GM21576 (cell line): ENCODE measurements at regions not wholly inside any gene's neighbourhood (a gene's known extent, or its start where the extent isn't known, plus 50 kb on each side); places are given as distances from the start of the nearest gene placed in this dataset.

Source experiments
- ATAC-seq: cut with Tn5 transposase; IDR thresholded peaks from one replicate; pipeline ENCODE4 v1.9.1; 2021; ENCODE audit warnings: mild to moderate bottlenecking, moderate library complexity; ENCODE audit not compliant: unreplicated experiment

DNA sequence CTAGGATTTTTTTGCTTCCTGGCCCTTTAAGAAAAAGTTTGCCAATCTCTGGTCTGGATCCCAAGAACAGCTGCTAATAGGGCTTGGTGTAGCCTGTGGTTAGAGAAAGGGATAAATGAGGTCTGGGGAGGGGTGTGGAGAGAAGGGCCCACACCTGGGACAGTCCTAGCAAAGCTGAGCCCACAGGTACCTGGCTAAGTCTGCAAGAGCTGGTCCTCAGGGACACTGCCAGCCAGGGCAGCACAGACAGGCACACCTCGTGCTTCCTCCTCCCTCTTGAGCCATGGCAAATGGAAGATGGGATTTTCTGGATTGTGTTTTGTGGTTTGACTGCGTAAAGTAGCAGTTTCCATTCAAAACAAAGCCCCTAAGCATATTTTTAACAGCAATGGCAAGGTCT, 217.5 kb downstream of the SOX9 start:
- ATAC-seq, result no peak

DNA sequence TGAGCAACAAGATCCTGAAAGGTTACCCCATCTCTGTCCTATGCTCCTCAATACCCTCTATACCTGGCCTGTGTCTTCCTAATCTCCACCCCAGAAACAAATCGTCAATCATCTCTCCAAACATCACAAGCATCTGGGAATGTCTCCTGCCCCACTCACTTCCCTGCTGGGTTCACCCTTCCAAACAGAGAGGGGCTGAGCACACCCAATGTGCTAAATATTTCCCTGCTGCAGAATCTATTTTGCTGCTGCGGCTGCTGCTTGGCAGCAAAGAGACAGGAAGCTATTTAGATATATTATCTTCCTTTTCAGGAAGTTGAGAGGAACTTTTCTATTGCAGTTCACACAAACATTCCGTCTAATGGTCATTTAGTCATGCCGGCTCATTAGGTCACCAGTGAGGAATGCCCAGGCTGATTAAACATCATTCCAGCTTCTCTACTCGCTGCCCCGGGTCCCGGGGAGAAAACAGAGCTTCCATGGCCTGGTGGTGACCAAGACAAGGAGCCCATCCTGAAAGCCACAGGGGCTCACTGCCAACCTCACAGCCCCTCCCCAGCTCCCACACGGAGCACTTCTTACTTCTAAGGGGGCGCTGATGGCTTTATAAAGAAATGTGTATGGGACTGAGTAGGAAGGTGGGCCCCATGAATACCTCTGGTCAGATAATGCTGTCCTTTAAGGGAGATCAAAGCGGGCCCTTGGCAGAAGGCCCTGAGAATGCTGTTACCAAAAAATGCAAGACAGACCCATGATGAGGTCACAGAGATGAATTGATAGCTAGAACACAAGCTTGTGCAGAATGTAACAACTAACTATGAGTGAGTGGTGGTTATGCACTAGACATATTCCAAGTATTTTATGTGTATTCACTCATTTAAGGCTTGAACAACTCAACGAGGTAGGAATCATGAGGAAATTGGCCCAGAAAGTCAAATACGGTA, 218.3 kb downstream of the SOX9 start:
- ATAC-seq, result no peak

DNA sequence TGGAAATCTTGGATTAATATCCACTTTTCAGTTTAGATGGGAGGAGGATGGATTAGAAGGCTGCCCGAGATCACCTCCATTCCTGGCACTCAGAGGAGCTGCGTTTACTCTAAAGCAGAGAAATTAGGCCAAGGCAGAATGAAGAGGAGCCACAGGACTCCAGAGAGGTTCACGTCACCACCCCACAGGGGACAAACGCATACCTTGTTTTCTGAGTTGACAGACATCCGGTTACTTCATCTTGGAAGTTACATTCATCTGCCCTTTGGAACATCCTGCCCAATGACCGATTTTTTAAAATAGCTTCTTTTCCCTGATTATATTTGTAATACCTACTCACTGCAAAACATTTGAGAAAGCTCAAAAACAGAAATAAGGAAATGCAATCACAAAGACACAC, 220.0 kb downstream of the SOX9 start:
- ATAC-seq, result no peak

DNA sequence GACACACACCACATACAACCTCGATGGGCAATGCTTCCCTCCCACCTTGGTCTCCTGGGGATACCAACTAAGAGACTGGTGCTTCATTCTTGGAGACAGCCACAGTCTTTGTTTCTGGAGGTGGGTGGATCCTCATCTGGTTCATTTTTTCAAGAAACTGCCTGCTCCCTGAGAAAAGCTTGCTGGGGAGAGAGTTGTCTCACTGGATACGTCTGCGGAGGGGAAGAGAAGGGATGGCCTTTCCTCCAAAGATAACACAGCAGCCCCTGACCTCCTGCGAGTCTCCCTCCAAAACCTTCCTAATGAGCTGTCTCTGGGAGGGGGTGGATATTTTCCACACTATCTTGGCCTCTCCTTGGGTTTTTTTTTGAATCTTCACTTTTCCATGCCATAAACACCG, 221.2 kb downstream of the SOX9 start:
- no peak for ATAC-seq

DNA sequence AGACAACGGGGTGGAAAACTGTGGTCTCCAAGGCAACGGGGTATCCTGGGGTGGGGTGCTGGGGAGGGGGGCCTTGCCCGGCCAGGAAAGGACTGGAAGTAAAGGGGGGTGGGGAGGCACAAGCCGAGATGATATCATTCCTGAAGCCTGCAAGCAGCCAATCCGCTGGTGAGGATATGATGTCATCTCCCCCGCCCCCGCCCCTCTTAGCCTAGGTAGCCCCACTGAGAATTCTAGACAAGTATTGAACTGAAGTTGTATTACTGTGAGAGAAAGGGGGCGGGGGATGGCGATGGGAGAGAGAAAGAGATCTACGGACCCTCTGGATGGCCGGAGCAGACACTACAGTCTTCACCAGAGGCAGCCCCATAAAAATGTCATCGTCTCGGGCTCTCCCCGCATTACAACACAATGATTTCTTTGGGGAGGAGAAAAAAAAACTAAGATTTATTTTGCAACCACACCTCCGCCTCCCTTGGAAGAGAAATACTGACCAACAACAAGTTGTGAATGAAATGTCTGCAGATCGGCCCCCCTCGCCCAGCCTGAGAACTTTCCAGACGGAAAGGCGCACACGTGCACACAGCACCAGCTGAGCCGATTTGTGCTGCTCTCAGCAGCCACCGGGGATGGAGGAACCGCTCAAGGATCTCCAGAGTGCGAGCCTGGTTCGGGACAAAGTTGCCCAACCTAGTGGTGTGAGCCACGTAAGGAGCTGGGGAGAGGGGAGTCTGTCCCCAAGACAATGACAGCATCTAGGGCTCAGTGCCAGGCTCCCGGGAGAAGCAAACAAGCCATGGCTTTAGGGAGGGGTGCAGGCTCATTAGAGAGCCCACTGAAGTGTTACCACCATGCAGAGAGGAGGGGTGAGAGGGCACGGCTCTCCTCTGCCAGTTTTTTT, 222.1 kb downstream of the SOX9 start:
- ATAC-seq, result no peak

DNA sequence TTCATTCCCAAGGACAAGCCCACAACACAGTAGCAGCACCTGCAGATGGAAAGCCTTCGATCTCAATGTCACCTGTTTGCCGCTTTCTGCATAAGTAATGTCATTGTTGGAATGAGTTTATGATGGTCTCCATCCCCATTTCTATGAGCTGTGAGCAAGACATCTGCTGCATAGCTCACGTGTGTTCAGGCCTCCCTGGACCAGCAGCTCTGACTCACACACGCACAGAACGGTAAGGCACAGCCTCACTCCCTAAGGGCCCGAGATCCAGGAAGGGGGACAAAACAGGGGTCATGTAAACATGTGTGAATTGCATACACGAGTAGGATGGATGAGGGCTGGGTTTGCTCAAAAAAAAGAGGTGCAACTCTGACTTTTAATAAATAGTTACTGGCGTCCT, 223.1 kb downstream of the SOX9 start:
- no peak for ATAC-seq

DNA sequence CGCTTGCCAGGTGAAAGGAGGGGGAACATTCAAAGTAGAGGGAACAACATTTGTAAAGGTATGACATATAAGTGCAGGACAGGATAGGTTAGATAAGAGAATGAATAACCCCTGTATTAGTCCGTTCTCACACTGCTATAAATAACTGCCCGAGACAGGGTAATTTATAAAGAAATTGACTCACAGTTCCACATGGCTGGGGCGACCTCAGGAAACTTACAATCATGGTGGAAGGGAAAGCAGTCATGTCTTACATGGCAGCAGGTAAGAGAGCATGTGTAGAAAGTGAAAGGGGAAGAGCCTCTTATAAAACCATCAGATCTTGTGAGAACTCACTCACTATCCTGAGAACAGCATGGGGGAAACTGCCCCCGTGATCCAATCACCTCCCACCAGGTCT, 223.8 kb downstream of the SOX9 start:
- no peak for ATAC-seq

DNA sequence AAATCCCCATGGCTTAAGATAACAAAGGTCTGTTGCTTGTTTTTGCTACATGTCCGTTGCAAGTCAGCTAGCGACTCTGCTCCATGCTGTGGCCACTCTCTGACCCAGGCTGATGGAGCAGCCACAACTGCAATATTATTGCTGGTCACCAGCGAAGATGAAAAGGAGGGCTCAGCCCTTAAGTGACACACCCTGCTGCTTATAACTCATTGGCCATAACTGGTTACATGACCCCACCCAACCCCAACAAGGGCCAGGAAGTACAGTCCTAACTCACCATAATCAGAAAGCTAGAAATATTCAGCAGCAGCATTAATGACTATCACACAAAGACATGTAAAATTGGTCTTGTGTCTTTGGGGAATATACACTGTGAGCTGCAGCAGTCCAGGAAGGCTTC, 224.3 kb downstream of the SOX9 start:
- no peak for ATAC-seq

DNA sequence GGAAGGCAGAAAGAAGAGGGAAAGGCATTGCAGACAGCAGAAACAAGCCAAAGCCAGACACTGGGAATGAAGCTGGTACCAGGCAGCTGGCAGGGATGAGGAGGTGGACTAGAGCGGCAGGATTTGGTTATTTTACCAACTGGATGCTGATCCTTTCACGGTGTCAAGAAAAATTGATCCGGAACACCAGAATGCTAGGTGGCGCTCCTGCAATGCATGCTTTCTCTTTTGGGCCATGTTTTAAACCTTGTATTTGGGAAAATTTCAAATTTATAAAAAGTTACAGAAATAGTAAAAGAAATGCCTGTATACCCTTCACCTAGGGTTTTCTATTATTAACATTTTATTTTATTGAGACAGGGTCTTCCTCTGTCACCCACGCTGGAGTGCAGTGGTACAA, 224.7 kb downstream of the SOX9 start:
- no peak for ATAC-seq

DNA sequence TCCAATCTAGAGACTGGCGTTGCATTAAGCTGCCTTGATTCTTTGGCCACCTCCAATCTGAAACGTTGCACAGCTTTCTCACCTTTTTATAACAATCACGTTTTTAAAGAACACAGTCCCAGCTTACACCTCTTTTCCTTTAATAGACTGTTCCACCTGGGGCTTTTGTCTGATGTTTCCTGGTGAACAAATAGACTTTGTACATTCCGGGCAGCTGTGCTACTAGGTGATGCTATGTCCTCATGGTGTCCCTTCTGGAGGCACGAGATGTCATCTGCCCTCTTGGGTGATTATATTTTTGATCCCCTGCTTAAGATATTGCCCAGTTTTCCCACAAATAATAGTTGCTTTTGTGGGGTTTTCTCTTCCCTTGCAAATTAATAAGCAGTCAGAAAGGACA, 225.5 kb downstream of the SOX9 start:
- ATAC-seq, result no peak

DNA sequence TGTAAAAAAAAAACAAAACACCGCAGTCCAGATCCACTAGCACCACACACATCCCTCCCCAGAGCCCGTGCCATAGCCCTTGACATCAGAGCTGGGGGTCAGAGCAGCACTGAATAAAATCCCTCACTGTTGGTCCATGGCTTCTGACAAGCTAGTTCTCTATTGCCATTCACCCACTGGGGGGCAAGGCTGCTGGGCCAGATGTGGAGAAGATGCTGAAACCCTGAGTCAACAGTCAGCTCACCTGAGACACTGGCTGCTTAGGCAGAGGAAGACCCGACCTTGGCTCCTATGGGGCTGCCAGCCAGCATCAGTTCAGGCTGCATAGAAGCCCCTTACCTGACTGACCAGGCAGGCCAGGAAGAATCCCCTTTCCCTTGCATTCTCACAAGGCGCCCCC, 228.2 kb downstream of the SOX9 start:
- ATAC-seq, result no peak

DNA sequence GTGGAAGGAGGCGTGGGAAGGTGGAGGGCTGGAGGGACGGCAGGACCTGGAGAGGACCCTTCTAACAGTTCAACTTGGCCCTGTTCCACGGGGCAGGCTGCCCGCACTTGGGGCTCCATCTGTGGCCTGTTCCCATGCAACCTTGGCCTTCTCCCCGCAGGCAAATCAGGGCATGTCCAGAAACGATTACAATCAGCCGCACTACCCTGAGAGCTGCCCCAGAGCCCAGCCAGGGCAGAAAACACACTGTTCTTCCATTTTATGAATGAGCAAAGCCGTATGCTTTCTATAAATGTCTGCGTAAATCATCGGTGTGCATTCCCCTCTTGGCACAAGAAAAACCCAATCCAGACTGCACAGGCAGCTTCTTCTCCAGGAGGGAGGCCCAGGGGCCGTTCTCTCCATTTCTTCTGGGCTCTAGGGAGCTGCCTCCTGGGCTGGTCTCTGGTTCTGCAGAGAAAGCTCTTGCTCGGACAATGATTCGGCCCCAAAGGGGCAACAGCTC, 228.7 kb downstream of the SOX9 start:
- no peak for ATAC-seq

DNA sequence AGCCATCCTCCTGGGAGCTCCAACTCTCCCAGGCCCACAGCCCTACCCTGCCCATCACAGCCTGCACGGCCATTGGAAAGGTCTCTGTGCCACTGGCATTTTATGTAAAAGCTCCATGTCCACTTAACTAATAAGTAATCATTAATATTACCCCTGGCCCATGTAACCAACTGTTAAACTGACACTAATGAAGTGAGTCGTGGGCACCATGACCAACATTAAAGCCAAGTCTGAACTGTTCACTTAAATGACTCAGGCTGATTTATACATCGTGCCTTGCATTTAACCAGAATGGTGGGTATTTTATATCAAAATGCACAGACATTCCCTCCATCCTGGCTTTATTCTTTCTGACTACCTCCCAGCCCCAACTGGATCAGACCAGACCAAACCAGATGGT, 229.3 kb downstream of the SOX9 start:
- ATAC-seq, result no peak

DNA sequence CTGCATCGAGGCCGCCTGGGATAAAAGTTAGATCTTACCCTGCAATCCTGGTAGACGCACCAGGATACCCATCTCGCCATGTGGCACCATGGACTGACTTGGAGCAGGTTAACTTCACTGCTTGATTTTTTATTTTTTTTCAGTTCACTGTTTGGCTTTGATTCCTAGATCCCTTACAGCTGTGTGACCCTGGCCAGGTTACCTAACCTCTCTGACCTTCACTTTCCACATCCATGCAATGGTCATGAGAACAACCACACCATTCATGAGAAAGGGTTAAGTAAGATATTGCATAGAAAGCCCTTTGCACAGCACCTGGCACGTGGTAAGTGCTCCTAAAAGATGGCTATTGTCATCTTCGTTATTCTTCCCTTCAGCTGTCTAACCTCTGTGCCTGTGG, 230.5 kb downstream of the SOX9 start:
- no peak for ATAC-seq

DNA sequence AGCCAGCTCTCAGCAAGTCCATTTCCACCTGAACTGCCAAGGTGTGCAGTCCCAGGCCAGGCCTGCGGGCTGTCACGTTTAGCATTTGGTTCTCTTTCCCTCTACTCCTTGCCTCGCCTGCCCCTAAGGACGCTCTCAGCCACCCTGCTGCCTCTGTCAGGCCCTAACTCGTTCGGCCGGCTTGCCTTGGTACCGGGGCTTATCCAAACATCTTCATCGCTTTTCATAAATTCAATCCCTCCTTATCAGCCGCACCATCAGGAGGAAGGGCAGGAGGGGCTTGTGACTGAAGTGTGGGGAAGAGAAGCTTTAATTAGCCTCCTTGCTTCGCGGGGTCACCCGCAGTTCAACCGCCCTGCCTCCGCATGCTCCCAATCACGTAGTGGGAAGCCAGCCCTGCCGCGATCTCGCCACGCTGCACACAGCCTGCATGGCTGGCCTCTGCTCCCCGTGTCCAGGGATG, 231.1 kb downstream of the SOX9 start:
- ATAC-seq, result no peak

DNA sequence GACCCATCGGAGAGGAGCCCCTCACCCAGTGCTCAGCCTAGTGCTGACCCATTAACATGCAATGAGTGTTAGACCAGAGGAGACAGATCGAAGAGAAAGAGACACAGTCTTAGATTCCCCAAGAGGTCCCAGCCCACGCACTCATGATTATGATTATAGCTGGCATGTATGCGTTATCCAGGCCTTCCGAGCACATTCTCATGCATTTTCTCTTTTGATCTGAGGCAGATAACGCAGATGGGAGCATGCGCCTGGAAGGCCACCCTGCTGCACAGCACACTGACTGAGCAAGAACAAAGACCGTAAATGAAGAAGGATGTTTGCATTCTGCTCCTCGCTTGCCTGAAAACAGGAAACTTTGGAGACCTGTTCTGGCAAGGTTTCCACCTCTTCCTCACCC, 232.7 kb downstream of the SOX9 start:
- no peak for ATAC-seq

DNA sequence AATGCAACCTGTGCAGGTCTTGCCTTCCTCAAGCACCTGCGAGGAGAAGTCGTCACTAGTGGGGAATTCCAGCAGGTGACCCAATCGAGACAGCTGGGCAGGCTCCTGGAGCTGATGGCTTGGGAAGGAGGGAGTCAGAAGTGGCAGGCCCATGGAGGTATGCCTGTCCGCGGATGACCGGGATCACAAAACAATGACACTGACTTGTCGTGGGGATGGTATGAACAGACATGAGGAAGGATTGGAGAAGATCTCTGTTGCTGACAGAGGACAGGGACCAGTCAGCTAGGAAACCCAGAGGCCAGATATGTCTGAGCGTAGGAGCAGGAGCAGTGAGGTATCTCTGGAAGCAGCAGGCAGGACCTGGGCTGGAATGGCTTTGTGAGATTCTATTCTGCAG, 233.3 kb downstream of the SOX9 start:
- ATAC-seq, result no peak

DNA sequence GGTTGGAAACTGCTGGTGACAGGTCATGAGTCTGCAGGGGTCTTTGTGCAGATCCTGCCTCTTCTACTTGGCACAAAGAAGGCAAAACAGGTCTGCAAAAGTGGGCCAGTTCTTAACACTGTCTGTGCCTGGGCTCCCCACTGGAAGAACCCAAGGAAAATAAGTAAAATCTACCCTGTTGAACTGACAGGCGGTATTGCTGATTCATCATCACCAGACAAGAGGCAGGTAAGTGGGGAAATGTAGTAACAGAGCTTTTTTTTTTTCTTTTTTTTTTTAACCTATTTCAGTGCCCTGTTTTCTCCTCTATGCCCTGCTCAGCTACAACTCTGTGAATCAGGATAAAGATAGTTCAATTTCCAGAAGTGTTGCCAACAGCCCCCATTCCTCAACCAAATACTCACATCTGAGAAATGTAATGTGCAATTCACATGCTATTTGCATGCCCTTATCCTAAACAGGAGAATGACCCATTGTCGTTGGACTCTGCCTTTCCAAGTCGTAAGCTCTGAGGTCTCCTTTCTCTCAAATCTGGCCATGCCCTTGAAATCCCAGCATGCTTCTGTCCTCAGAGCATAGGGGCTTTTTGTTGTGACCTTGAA, 237.0 kb downstream of the SOX9 start:
- ATAC-seq, result no peak

DNA sequence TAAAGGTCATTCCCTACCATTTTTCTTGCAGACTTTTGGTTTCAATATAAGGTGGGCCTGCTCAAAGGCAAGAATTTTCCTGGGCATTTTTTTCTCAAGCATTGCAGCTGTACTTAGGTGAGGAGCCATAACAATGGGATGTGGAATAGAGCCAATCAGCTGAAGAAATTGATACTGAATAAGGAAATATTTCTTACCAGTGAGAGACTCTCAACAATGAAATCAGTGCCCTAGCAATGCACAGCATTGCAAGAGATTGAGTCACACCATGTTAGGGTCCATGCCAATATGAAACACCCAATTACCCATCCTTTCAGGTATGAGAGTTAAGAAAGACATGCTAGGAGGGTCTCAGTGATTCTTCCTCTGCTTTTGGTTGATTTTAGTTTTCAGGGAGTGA, 237.6 kb downstream of the SOX9 start:
- ATAC-seq, result no peak

DNA sequence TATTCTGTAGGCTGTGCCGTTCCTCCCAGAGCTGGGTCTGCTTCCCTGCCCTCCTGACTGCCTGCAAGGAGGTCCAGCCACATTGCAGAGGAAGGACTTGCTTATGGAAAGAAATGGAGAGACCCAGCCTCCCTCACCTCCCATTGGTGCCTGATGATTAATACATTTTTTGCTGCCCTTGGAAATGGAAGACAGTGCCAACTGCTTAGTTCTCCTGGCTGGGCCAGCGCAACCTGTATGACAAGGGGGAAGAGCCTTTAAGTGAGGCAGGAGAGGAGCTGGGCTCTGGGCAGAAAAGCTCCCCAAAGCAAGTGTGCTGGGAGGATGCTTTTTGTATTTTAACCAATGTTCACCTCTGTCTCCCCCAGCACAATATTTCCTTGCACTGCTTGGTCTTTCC, 238.5 kb downstream of the SOX9 start:
- no peak for ATAC-seq

DNA sequence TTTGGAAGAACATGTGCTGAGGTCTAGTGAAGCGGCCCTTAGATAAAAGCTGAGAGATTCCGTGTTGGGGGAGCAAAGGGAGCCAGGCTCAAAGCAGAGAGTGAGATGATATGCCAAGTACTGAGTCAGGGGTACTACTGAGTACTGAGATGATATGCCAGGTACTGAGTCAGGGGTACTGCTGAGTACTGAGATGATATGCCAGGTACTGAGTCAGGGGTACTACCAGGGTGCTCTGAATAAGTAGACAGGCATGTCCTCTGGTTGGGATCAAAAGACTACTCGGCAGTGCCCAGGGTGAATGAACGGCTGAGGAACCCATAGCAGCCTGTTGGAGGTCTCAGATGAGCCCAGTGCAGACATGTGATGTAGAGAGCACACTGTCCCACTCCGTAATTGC, 239.0 kb downstream of the SOX9 start:
- no peak for ATAC-seq
